DND-41 (cell line): ENCODE measurements at regions not wholly inside any gene's neighbourhood (a gene's known extent, or its start where the extent isn't known, plus 50 kb on each side); places are given as distances from the start of the nearest gene placed in this dataset.

Source experiments
- EZH2 ChIP-seq: IDR thresholded peaks from 3 replicates; pipeline ENCODE4 v1.6.1; 2012; ENCODE audit warnings: borderline replicate concordance, low read depth, mild to moderate bottlenecking, moderate library complexity, low read length, inconsistent platforms; ENCODE audit not compliant: severe bottlenecking
- TF ChIP-seq, protein P1 (sequence below): IDR thresholded peaks from 2 replicates; pipeline ENCODE4 v1.5.1; 2012; ENCODE audit warnings: borderline replicate concordance, low read length, moderate library complexity, mild to moderate bottlenecking; ENCODE audit not compliant: poor library complexity, severe bottlenecking; ENCODE audit errors: extremely low read depth

DNA sequence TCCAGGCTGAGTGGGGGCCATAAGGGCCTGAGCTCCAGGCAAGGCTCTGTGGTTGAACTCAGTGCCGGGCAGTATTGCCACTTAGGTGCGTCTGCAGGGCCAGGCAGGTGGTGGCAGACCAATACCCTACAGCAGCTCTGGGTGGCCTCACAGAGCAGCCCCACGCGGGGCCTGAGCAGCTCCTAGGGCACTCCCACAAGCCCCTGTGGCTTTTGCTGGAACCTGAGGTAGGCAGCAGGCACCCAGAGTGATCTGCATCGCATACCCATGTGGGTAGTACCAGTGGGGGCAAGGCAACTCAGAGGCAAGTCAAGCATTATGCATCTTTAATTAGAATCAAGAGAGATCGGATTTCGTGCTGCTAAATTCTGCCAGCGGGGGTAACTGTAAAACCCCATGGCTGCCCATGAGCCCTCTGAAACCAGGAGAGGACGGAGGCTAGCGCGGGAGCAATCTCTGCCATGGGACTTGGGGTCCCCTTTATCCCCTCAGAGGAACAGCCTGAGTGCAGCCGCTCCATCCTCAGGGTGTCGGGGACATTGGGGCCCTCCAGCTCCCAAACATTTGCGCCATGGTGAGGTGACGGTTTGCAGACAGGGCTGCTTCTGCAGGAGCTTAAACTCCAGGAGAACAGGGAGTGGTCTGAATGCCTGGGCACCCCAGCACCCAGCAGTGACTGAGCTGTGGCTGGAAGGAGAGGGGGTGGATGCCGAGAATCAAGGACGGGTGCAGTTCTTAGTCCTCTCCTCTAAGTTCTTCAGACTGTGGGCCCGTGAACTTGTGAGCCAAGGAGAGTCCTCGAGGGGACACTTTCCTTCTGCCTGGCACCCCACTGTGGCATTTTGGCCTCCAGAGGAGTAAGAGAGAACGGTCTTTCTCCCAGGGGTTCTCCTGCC, 62.4 kb upstream of the PCSK6 start:
- TF ChIP-seq, protein P1, sequence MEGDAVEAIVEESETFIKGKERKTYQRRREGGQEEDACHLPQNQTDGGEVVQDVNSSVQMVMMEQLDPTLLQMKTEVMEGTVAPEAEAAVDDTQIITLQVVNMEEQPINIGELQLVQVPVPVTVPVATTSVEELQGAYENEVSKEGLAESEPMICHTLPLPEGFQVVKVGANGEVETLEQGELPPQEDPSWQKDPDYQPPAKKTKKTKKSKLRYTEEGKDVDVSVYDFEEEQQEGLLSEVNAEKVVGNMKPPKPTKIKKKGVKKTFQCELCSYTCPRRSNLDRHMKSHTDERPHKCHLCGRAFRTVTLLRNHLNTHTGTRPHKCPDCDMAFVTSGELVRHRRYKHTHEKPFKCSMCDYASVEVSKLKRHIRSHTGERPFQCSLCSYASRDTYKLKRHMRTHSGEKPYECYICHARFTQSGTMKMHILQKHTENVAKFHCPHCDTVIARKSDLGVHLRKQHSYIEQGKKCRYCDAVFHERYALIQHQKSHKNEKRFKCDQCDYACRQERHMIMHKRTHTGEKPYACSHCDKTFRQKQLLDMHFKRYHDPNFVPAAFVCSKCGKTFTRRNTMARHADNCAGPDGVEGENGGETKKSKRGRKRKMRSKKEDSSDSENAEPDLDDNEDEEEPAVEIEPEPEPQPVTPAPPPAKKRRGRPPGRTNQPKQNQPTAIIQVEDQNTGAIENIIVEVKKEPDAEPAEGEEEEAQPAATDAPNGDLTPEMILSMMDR: no peak
- no peak for TF ChIP-seq EZH2
